Fibroblast of mammary gland (primary cell): ENCODE measurements at regions not wholly inside any gene's neighbourhood (a gene's known extent, or its start where the extent isn't known, plus 50 kb on each side); places are given as distances from the start of the nearest gene placed in this dataset.

Experiments used
- DNase-seq: peaks from one replicate; pipeline ENCODE4 v3.0.0-alpha.2; 2010; ENCODE audit warnings: low read depth
- H3K4me3 ChIP-seq: 2 replicates; pipeline ENCODE4 v1.5.1; 2011; ENCODE audit warnings: low read depth, mild to moderate bottlenecking, low read length, moderate library complexity; ENCODE audit not compliant: control insufficient read depth
- TF ChIP-seq, protein P1 (sequence below): conservative IDR thresholded peaks from 2 replicates; pipeline ENCODE4 v1.5.1; 2011; ENCODE audit warnings: low read depth, low read length, inconsistent platforms; ENCODE audit not compliant: control insufficient read depth, insufficient read depth

GRCh38 chr12:38149395-38150073 lies 167.0 kb upstream of the ALG10B start:
- DNase-seq, result no peak
- no peak overlapping the region for H3K4me3 ChIP-seq
- TF ChIP-seq, protein P1, sequence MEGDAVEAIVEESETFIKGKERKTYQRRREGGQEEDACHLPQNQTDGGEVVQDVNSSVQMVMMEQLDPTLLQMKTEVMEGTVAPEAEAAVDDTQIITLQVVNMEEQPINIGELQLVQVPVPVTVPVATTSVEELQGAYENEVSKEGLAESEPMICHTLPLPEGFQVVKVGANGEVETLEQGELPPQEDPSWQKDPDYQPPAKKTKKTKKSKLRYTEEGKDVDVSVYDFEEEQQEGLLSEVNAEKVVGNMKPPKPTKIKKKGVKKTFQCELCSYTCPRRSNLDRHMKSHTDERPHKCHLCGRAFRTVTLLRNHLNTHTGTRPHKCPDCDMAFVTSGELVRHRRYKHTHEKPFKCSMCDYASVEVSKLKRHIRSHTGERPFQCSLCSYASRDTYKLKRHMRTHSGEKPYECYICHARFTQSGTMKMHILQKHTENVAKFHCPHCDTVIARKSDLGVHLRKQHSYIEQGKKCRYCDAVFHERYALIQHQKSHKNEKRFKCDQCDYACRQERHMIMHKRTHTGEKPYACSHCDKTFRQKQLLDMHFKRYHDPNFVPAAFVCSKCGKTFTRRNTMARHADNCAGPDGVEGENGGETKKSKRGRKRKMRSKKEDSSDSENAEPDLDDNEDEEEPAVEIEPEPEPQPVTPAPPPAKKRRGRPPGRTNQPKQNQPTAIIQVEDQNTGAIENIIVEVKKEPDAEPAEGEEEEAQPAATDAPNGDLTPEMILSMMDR, result no peak

DNA sequence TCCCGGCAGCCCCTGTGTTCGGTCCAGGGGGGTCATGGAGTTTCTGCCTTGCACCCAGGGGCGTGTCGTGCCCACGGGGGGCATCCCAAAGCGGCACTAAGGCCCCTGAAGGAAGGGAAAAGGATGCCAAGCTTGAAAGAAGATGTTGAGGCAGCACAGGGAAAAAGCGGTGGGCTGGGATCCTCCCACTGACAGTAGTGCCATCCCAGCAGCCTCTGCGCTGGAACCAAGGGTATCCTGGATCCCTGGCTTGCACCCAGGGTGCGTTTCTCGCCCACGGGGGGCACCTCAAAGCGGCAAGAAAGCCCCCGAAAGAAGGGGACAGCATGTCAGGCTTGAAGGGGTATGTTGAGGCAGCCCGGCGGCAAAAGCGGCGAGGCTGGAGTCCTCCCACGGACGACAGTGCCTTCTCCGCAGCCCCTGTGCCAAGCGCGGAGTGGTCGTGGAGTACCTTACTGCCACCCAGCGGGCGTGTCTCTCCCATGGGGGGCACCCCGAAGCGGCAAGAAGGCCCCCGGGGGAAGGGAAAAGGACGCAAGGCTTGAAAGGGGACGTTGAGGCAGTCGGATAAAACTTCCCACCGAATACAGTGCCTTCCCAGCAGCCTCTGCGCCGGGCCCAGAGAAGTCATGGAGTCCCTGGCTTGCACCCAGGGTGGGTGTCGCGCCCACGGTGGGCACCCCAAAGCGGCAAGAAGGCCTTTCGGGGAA lies 164.4 kb upstream of the ALG10B start:
- TF ChIP-seq, protein P1, result no peak
- H3K4me3 ChIP-seq, result no peak overlapping the region
- no peak for DNase-seq

DNA sequence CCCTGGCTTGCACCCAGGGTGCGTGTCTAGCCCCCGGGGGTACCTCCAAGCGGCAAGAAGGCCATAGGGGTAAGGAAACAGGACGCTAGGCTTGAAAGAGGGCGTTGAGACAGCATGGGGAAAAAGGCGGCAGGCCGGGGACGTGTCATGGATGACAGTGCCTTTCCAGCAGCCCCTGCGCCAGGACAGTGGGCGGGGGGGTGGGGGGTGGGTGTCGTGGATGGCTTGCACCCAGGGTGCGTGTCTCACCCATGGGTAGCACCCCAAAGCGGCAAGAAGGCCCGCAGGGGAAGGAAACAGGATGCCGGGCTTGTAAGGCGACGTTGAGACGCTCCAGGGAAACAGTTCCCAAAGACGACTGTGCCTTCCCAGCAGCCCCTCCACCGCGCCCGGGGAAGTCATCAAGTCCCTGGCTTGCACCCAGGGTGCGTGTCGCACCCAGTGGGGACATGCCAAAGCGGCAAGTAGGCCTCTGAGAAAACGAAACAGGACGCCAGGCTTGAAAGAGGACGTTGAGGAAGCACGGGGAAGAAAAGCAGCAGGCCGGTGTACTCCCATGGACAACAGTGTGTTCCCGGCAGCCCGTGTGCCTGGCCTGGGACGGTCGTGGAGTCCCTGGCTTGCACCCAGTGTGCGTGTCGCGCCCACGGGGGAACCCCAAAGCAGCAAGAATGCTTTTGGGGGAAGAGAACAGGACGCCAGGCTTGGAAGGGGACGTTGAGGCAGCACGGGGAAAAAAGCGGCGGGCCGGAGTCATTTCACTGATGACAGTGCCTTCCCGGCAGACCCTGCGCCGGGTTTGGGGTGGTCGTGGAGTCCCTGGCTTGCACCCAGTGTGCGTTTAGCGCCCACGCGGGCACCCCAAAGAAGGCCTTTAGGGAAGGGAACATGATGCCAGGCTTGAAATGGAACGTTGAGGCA lies 163.5 kb upstream of the ALG10B start:
- no peak overlapping the region for H3K4me3 ChIP-seq
- no peak for DNase-seq
- TF ChIP-seq, protein P1, result no peak

DNA sequence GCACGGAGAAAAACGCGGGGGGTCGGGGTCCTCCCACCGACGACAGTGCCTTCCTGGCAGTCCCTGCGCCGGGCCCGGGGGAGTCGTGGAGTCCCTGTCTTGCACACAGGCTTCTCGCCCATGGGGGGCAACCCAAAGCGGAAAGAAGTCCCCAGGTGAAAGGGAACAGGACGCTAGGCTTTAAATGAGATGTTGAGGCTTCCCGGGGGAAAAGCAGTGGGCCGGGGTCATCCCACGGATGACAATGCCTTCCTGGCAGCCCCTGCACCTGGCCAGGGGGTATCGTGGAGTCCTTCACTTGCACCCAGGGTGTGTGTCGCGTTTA lies 162.9 kb upstream of the ALG10B start:
- TF ChIP-seq, protein P1, result no peak
- no peak for DNase-seq
- no peak overlapping the region for H3K4me3 ChIP-seq

DNA sequence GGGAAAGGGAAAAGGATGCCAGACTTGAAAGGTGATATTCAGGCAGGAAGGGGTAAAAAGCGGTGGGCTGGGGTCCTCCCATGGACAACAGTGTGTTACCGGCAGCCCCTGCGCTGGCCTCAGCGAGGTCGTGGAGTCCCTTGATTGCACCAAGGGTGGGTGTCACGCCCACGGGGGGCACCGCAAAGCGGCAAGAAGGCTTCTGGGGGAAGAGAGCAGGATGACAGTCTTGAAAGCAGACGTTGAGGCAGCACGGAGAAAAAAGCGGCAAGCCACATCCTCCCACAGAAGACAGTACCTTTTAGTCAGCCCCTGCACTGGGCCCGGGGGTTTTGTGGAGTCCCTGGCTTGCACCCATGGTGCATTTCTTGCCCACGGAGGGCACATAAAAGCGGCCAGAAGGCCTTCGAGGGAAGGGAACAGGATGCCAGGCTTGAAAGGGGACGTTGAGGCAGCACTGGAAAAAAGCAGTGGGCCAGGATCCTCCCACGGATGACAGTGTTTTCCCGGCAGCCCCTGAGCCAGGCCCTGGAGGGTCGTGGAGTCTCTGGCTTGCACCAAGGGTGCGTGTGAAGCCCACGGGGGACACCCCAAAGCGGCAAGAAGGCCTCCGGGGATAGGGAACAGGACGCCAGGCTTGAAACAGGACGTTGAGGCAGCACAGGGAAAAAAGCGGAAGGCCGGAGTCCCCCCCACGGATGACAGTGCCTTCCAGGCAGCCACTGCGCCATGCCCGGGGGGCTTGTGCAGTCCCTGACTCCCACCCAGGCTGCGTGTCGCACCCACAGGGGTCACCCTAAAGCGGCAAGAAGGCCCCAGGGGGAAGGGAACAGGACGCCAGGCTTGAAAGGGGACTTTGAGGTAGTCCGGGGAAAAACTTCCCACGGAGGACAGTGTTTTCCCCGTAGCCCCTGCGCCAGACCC lies 162.2 kb upstream of the ALG10B start:
- TF ChIP-seq, protein P1, result no peak
- no peak overlapping the region for H3K4me3 ChIP-seq
- DNase-seq, result no peak

- no peak overlapping the region for H3K4me3 ChIP-seq
- TF ChIP-seq, protein P1, result no peak
- no peak for DNase-seq
Observed at GRCh38 chr12:38155020-38155395, 161.6 kb upstream of the ALG10B start.
